ENCODE measurements at regions not wholly inside any gene's neighbourhood (a gene's known extent, or its start where the extent isn't known, plus 50 kb on each side); places are given as distances from the start of the nearest gene placed in this dataset.
"Not testable (repeated sequence)": the region's sequence is repeated elsewhere in the genome, so short reads cannot be mapped to it uniquely, and the experiment has no call there.

GRCh38 chr2:234172532-234172931 is 122.0 kb downstream of the SPP2 start:
- Histone ChIP-seq H2AFZ (ENCODE audit: low read length, unreplicated experiment) (no peak overlapping the region), H3K36me3 (ENCODE audit: insufficient read depth, low read length) (no peaks in the 10 kb centered on the region), H3K79me2 (ENCODE audit: control insufficient read depth, insufficient read depth, low read length, unreplicated experiment) (no peaks in the 10 kb centered on the region), H3K4me3 (ENCODE audit: low read depth, low read length) (no peak overlapping the region), H3K27me3 (ENCODE audit: insufficient read depth, low read length) (no peaks in the 10 kb centered on the region), H3K4me1 (ENCODE audit: control insufficient read depth, insufficient read depth, low read length, unreplicated experiment) (peaks cover 10% of the 10 kb centered on the region), H3K27ac (ENCODE audit: low read depth, low read length) (no peak overlapping the region)

- H3K27me3 ChIP-seq (ENCODE audit: insufficient read depth, low read length) = no peaks in the 10 kb centered on the region
- no peak overlapping the region for H3K4me3 ChIP-seq (ENCODE audit: low read depth, low read length)
- no peak overlapping the region for H3K27ac ChIP-seq (ENCODE audit: low read depth, low read length)
- no peak overlapping the region for H2AFZ ChIP-seq (ENCODE audit: low read length, unreplicated experiment)
- H3K36me3 ChIP-seq (ENCODE audit: insufficient read depth, low read length) = no peaks in the 10 kb centered on the region
- H3K79me2 ChIP-seq (ENCODE audit: control insufficient read depth, insufficient read depth, low read length, unreplicated experiment) = no peaks in the 10 kb centered on the region
- H3K4me1 ChIP-seq (ENCODE audit: control insufficient read depth, insufficient read depth, low read length, unreplicated experiment) = peaks cover 10% of the 10 kb centered on the region
Measured at GRCh38 chr2:234172066-234172465, 121.6 kb downstream of the SPP2 start.

- Histone ChIP-seq H3K79me2 (ENCODE audit: control insufficient read depth, insufficient read depth, low read length, unreplicated experiment) (no peaks in the 10 kb centered on the region), H3K27ac (ENCODE audit: low read depth, low read length) (no peak overlapping the region), H3K27me3 (ENCODE audit: insufficient read depth, low read length) (no peaks in the 10 kb centered on the region), H3K36me3 (ENCODE audit: insufficient read depth, low read length) (no peaks in the 10 kb centered on the region), H2AFZ (ENCODE audit: low read length, unreplicated experiment) (no peak overlapping the region), H3K4me1 (ENCODE audit: control insufficient read depth, insufficient read depth, low read length, unreplicated experiment) (peaks cover 10% of the 10 kb centered on the region), H3K4me3 (ENCODE audit: low read depth, low read length) (no peak overlapping the region)
Measured at GRCh38 chr2:234171666-234172065, 121.2 kb downstream of the SPP2 start.

GRCh38 chr2:234169674-234170073 is 119.2 kb downstream of the SPP2 start:
- H2AFZ ChIP-seq (ENCODE audit: low read length, unreplicated experiment) = no peak overlapping the region
- H3K27ac ChIP-seq (ENCODE audit: low read depth, low read length) = no peak overlapping the region

GRCh38 chr2:234168605-234169570 is 118.4 kb downstream of the SPP2 start:
- not testable (repeated sequence) for H3K4me3 ChIP-seq (ENCODE audit: low read depth, low read length); H3K79me2 ChIP-seq (ENCODE audit: control insufficient read depth, insufficient read depth, low read length, unreplicated experiment); H3K36me3 ChIP-seq (ENCODE audit: insufficient read depth, low read length); H3K27ac ChIP-seq (ENCODE audit: low read depth, low read length); H2AFZ ChIP-seq (ENCODE audit: low read length, unreplicated experiment); H3K27me3 ChIP-seq (ENCODE audit: insufficient read depth, low read length); H3K4me1 ChIP-seq (ENCODE audit: control insufficient read depth, insufficient read depth, low read length, unreplicated experiment)

More at GRCh38 chr2:234169674-234170073, 119.2 kb downstream of the SPP2 start:
- no peaks in the 10 kb centered on the region for H3K79me2 ChIP-seq (ENCODE audit: control insufficient read depth, insufficient read depth, low read length, unreplicated experiment)
- no peak overlapping the region for H3K4me3 ChIP-seq (ENCODE audit: low read depth, low read length)
- no peaks in the 10 kb centered on the region for H3K36me3 ChIP-seq (ENCODE audit: insufficient read depth, low read length)
- no peaks in the 10 kb centered on the region for H3K27me3 ChIP-seq (ENCODE audit: insufficient read depth, low read length)
- H3K4me1 ChIP-seq (ENCODE audit: control insufficient read depth, insufficient read depth, low read length, unreplicated experiment) = peaks cover 10% of the 10 kb centered on the region

GRCh38 chr2:234166531-234166930 is 116.0 kb downstream of the SPP2 start:
- Histone ChIP-seq H2AFZ (ENCODE audit: low read length, unreplicated experiment) (no peak overlapping the region), H3K27me3 (ENCODE audit: insufficient read depth, low read length) (no peaks in the 10 kb centered on the region), H3K79me2 (ENCODE audit: control insufficient read depth, insufficient read depth, low read length, unreplicated experiment) (no peaks in the 10 kb centered on the region), H3K27ac (ENCODE audit: low read depth, low read length) (no peak overlapping the region), H3K36me3 (ENCODE audit: insufficient read depth, low read length) (no peaks in the 10 kb centered on the region), H3K4me1 (ENCODE audit: control insufficient read depth, insufficient read depth, low read length, unreplicated experiment) (peaks cover 10% of the 10 kb centered on the region), H3K4me3 (ENCODE audit: low read depth, low read length) (no peak overlapping the region)

- Histone ChIP-seq H3K36me3 (ENCODE audit: insufficient read depth, low read length) (no peaks in the 10 kb centered on the region), H2AFZ (ENCODE audit: low read length, unreplicated experiment) (no peak overlapping the region), H3K4me3 (ENCODE audit: low read depth, low read length) (no peak overlapping the region), H3K4me1 (ENCODE audit: control insufficient read depth, insufficient read depth, low read length, unreplicated experiment) (peaks cover 10% of the 10 kb centered on the region), H3K27ac (ENCODE audit: low read depth, low read length) (no peak overlapping the region), H3K27me3 (ENCODE audit: insufficient read depth, low read length) (no peaks in the 10 kb centered on the region), H3K79me2 (ENCODE audit: control insufficient read depth, insufficient read depth, low read length, unreplicated experiment) (no peaks in the 10 kb centered on the region)
Measured at GRCh38 chr2:234165421-234165820, 114.9 kb downstream of the SPP2 start.

- Histone ChIP-seq H3K27me3 (ENCODE audit: insufficient read depth, low read length) (no peaks in the 10 kb centered on the region), H3K4me1 (ENCODE audit: control insufficient read depth, insufficient read depth, low read length, unreplicated experiment) (peaks cover 9% of the 10 kb centered on the region), H3K4me3 (ENCODE audit: low read depth, low read length) (no peak overlapping the region), H3K27ac (ENCODE audit: low read depth, low read length) (no peak overlapping the region), H2AFZ (ENCODE audit: low read length, unreplicated experiment) (no peak overlapping the region), H3K36me3 (ENCODE audit: insufficient read depth, low read length) (no peaks in the 10 kb centered on the region), H3K79me2 (ENCODE audit: control insufficient read depth, insufficient read depth, low read length, unreplicated experiment) (no peaks in the 10 kb centered on the region)
Measured at GRCh38 chr2:234164493-234165413, 114.3 kb downstream of the SPP2 start.

GRCh38 chr2:234163510-234164045 is 113.1 kb downstream of the SPP2 start:
- Histone ChIP-seq H3K27ac (ENCODE audit: low read depth, low read length) (no peak overlapping the region), H3K27me3 (ENCODE audit: insufficient read depth, low read length) (no peaks in the 10 kb centered on the region), H3K79me2 (ENCODE audit: control insufficient read depth, insufficient read depth, low read length, unreplicated experiment) (no peaks in the 10 kb centered on the region), H2AFZ (ENCODE audit: low read length, unreplicated experiment) (no peak overlapping the region), H3K4me1 (ENCODE audit: control insufficient read depth, insufficient read depth, low read length, unreplicated experiment) (no peaks in the 10 kb centered on the region), H3K36me3 (ENCODE audit: insufficient read depth, low read length) (no peaks in the 10 kb centered on the region), H3K4me3 (ENCODE audit: low read depth, low read length) (no peak overlapping the region)

GRCh38 chr2:234162861-234163260 is 112.4 kb downstream of the SPP2 start:
- Histone ChIP-seq H3K4me1 (ENCODE audit: control insufficient read depth, insufficient read depth, low read length, unreplicated experiment) (no peaks in the 10 kb centered on the region), H3K4me3 (ENCODE audit: low read depth, low read length) (no peak overlapping the region), H2AFZ (ENCODE audit: low read length, unreplicated experiment) (no peak overlapping the region), H3K79me2 (ENCODE audit: control insufficient read depth, insufficient read depth, low read length, unreplicated experiment) (no peaks in the 10 kb centered on the region), H3K36me3 (ENCODE audit: insufficient read depth, low read length) (no peaks in the 10 kb centered on the region), H3K27me3 (ENCODE audit: insufficient read depth, low read length) (no peaks in the 10 kb centered on the region), H3K27ac (ENCODE audit: low read depth, low read length) (no peak overlapping the region)

Measured in ACC112 (cell line).